ENCODE measurements at regions not wholly inside any gene's neighbourhood (a gene's known extent, or its start where the extent isn't known, plus 50 kb on each side); places are given as distances from the start of the nearest gene placed in this dataset.
"Not testable (repeated sequence)": the region's sequence is repeated elsewhere in the genome, so short reads cannot be mapped to it uniquely, and the experiment has no call there.

DNA sequence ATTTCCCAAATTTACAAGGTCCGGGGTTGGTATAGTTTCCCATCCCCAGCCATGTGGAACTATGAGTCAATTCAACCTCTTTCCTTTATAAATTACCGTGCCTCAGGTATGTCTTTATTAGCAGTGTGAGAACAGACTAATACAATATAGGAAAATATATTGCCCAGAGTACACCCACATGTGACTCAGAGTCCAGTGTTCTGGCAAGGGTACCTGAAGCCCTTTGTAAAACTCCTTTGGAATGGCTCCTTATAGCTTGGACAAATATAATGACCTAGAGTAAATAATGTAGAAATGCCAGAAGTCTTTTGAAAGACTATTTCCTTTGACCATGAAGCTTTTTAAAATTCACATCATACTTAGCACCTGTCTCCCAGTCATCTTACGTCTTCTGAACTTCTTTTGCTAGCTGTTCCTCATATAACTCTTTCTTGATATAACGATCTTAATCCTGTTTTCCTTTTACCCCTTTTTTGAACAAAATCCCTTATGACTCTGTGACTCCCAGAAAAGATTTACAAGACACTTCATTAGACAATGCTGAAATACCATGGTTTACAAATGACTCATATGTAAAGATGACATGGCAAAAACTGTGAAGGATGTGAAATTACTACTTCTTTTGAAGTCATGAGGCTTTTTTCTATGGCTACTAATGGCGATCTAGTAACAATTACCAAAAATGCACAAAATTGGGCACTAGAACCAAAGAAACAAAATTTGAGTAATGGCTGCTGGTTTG, 408.9 kb downstream of the NAP1L3 start:
- peak; percentile 29 for DNase-seq (ENCODE audit: low read depth)

DNA sequence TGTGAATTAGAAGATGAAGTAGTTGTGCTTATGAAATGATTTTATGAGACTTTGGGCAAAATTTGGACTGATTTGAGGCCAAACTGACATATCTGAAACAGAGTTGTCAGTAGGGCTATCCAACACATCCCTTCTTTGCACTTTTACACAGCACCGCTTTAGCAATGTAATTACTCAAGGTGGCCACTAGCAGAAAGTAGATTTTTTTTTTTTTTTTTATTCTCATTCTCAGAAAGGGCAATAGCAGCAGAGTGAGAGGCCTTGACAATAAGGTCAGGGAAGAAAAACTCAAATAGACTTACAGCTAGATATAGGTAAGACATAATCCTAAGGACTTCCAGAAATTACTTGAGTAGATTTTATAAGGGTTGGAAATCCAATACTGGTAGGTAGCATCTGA, 414.3 kb downstream of the NAP1L3 start:
- in situ Hi-C loops (cut with HindIII; ENCODE audit: low pct_unique_long_range_greater_than_20kb, low sequenced_read_pairs): no loop called here
- DNase-seq (ENCODE audit: low read depth): no peak

More for the DNA sequence above, 408.9 kb downstream of the NAP1L3 start:
- in situ Hi-C loops (cut with HindIII; ENCODE audit: low pct_unique_long_range_greater_than_20kb, low sequenced_read_pairs): no loop called here

DNA sequence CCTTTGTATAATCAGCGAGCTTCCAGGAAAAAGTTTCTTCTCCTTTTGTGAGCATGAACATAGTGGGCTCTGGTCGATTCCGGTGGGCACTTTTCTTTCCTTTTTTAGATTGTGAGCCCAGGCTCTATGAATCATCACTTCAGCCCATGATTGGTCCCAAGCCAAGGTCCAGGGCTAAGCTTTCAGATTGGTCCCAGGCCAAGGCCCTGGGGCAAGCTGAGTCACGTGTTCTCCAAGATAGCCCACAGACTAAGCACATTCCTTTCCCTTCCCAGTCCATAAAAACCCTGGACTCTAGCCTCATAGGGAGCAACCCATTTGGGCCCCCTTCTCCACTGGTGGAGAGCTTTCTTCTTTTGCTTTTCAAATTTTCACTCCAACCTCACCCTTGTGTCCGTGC, 430.5 kb downstream of the NAP1L3 start:
- no peak for DNase-seq (ENCODE audit: low read depth)
- in situ Hi-C loops (cut with HindIII; ENCODE audit: low pct_unique_long_range_greater_than_20kb, low sequenced_read_pairs): no loop called here

DNA sequence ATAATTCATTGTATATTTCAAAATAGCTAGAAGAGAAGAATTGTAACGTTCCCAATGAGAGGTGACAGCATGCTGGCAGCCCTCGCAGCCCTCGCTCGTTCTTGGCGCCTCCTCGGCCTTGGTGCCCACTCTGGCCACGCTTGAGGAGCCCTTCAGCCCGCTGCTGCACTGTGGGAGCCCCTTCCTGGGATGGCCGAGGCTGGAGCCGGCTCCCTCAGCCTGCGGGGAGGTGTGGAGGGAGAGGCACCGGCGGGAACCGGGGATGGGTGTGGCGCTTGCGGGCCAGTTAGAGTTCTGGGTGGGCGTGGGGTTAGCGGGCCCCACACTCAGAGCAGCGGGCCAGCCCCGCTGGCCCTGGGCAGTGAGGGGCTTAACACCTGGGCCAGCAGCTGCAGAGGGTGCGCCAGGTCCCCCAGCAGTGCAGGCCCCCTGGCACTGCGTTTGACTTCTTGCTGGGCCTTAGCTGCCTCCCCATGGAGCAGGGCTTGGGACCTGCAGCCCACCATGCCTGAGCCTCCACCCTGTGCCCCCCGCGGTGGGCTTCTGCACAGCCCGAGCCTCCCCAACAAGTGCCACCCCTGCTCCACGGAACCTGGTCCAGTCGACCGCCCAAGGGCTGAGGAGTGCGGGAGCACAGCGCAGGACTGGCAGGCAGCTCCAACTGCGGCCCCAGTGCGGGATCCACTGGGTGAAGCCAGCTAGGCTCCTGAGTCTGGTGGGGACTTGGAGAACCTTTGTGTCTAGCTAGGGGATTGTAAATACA, 437.7 kb downstream of the NAP1L3 start:
- in situ Hi-C loops (cut with HindIII; ENCODE audit: low pct_unique_long_range_greater_than_20kb, low sequenced_read_pairs): not testable (repeated sequence)

DNA sequence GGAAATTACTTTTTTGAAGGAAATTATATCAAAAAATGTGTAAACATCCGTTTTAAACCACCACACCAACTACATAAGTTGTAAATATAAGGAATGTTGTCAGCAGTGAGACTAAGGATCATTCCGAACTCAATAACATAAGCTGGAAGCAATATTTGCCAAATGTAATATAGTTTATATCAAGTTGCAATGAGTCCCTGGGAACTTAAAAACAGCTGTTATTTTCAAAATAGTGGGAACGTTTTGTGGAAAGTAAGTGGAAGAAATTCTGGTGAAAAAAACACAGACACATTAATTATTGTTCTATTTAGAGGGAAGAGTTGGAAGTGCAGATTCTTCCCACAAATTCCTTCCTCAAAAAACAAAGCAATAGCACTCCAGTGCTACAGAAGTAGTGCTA, 444.3 kb downstream of the NAP1L3 start:
- in situ Hi-C loops (cut with HindIII; ENCODE audit: low pct_unique_long_range_greater_than_20kb, low sequenced_read_pairs): no loop called here
- DNase-seq (ENCODE audit: low read depth): no peak

More for the DNA sequence above, 437.7 kb downstream of the NAP1L3 start:
- not testable (repeated sequence) for DNase-seq (ENCODE audit: low read depth)
